GM23248 (cell line): ENCODE measurements at regions not wholly inside any gene's neighbourhood (a gene's known extent, or its start where the extent isn't known, plus 50 kb on each side); places are given as distances from the start of the nearest gene placed in this dataset.

Experiments used
- DNase-seq: peaks from one replicate; pipeline ENCODE4 v3.0.0-alpha.2; 2015
- H2AFZ ChIP-seq: fragments of 200-600 bp; sonication (generic); 2 replicates; pipeline ENCODE4 v1.6.1; 2016; ENCODE audit warnings: antibody characterized with exemption
- H3F3A ChIP-seq: fragments of 200-600 bp; sonication (generic); 2 replicates; pipeline ENCODE4 v1.6.1; 2016; ENCODE audit warnings: mild to moderate bottlenecking, antibody characterized with exemption, mixed run types; ENCODE audit not compliant: insufficient read depth
- H3K27ac ChIP-seq: fragments of 200-600 bp; sonication (generic); 2 replicates; pipeline ENCODE4 v1.5.1; 2016; ENCODE audit warnings: mild to moderate bottlenecking
- H3K27me3 ChIP-seq: fragments of 200-600 bp; sonication (generic); replicated peaks from 2 replicates; pipeline ENCODE4 v1.6.1; 2016; ENCODE audit warnings: mild to moderate bottlenecking; ENCODE audit not compliant: insufficient read depth
- H3K36me3 ChIP-seq: fragments of 200-600 bp; sonication (generic); 2 replicates; pipeline ENCODE4 v1.6.1; 2016; ENCODE audit warnings: low read depth, mild to moderate bottlenecking
- H3K4me1 ChIP-seq: fragments of 200-600 bp; sonication (generic); 2 replicates; pipeline ENCODE4 v1.6.1; 2016; ENCODE audit warnings: mild to moderate bottlenecking; ENCODE audit not compliant: insufficient read depth
- H3K4me2 ChIP-seq: fragments of 200-600 bp; sonication (generic); one replicate; pipeline ENCODE4 v1.6.1; 2016; ENCODE audit warnings: mild to moderate bottlenecking; ENCODE audit not compliant: unreplicated experiment
- H3K4me3 ChIP-seq: fragments of 200-600 bp; sonication (generic); 2 replicates; pipeline ENCODE4 v1.5.1; 2016; ENCODE audit warnings: mild to moderate bottlenecking
- H3K79me2 ChIP-seq: fragments of 200-600 bp; sonication (generic); 2 replicates; pipeline ENCODE4 v1.6.1; 2016; ENCODE audit warnings: mild to moderate bottlenecking; ENCODE audit not compliant: insufficient read depth
- H3K9ac ChIP-seq: fragments of 200-600 bp; sonication (generic); 2 replicates; pipeline ENCODE4 v1.6.1; 2016; ENCODE audit warnings: mild to moderate bottlenecking
- H3K9me2 ChIP-seq: fragments of 200-600 bp; sonication (generic); 2 replicates; pipeline ENCODE4 v1.6.1; 2016; ENCODE audit warnings: mixed run types, mild to moderate bottlenecking, moderate library complexity; ENCODE audit not compliant: insufficient read depth
- H3K9me3 ChIP-seq: fragments of 200-600 bp; sonication (generic); one replicate; pipeline ENCODE4 v1.6.1; 2017; ENCODE audit warnings: low read depth
- H4K20me1 ChIP-seq: fragments of 200-600 bp; sonication (generic); 2 replicates; pipeline ENCODE4 v1.6.0; 2016; ENCODE audit not compliant: insufficient read depth
- EZH2 ChIP-seq: fragments of 200-600 bp; sonication (generic); IDR thresholded peaks from 2 replicates; pipeline ENCODE4 v1.6.1; 2018; ENCODE audit warnings: antibody characterized with exemption, mild to moderate bottlenecking; ENCODE audit not compliant: insufficient read depth, poor library complexity, severe bottlenecking
- EZH2phosphoT487 ChIP-seq: fragments of 200-600 bp; sonication (generic); IDR thresholded peaks from 2 replicates; pipeline ENCODE4 v1.6.1; 2018; ENCODE audit warnings: antibody characterized with exemption, moderate library complexity, mild to moderate bottlenecking, low read depth; ENCODE audit not compliant: insufficient read depth
- WGBS, 2 experiments: methylation state at CpG; one replicate each; pipeline ENCODE4 v1.1.6; 2015 to 2017; ENCODE audit warnings: low lambda C conversion rate in 2 of 2, low coverage in 1 of 2; ENCODE audit errors: missing lambda C conversion rate in 2 of 2; 5-methylcytosine and 5-hydroxymethylcytosine counted together
- in situ Hi-C: fragments of 300-500 bp; cut with MboI; formaldehyde crosslinking; loops from 2 replicates; pipeline ENCODE4 v1.15.0; 2020

GRCh38 chr2:186947516-186947915, 98.5 kb upstream of the ZSWIM2 start:
- no peak for TF ChIP-seq EZH2phosphoT487
- no peak for TF ChIP-seq EZH2
- in situ Hi-C loops: no loop called here
- no peak overlapping the region for H3K4me3 ChIP-seq
- H3F3A ChIP-seq: no peaks in the 10 kb centered on the region
- no peaks in the 10 kb centered on the region for H3K4me1 ChIP-seq
- WGBS, 2 experiments: 70 to 90% methylated on average over 2 of the region's 2 CpGs
- H3K9me3 ChIP-seq: no peaks in the 10 kb centered on the region
- no peak overlapping the region for H3K9ac ChIP-seq
- H4K20me1 ChIP-seq: no peaks in the 10 kb centered on the region
- H2AFZ ChIP-seq: no peak overlapping the region
- H3K4me2 ChIP-seq: no peak overlapping the region
- no peaks in the 10 kb centered on the region for H3K36me3 ChIP-seq
- no peak overlapping the region for H3K27ac ChIP-seq
- no peak for DNase-seq
- H3K79me2 ChIP-seq: no peaks in the 10 kb centered on the region
- H3K9me2 ChIP-seq: no peaks in the 10 kb centered on the region
- no peaks in the 10 kb centered on the region for H3K27me3 ChIP-seq

GRCh38 chr2:186946896-186947467, 98.0 kb upstream of the ZSWIM2 start:
- 70 to 91% methylated on average over 2 of the region's 2 CpGs for WGBS, 2 experiments

GRCh38 chr2:186941853-186942252, 92.9 kb upstream of the ZSWIM2 start:
- DNase-seq: no peak
- H3K9ac ChIP-seq: no peak overlapping the region
- TF ChIP-seq EZH2phosphoT487 (no peak), EZH2 (no peak)
- no peak overlapping the region for H3K27ac ChIP-seq
- no peaks in the 10 kb centered on the region for H3K27me3 ChIP-seq
- 13 to 16% methylated on average over 1 of the region's 1 CpG for WGBS, 2 experiments
- H3K4me1 ChIP-seq: no peaks in the 10 kb centered on the region
- H4K20me1 ChIP-seq: no peaks in the 10 kb centered on the region
- no peak overlapping the region for H3K4me3 ChIP-seq
- no peaks in the 10 kb centered on the region for H3K79me2 ChIP-seq
- no peak overlapping the region for H2AFZ ChIP-seq
- in situ Hi-C loops: no loop called here
- 0 out of 2 replicates have a peak, but pooled peaks cover 4% of the 10 kb centered on the region for H3K9me2 ChIP-seq
- H3K36me3 ChIP-seq: no peaks in the 10 kb centered on the region
- no peaks in the 10 kb centered on the region for H3F3A ChIP-seq
- H3K4me2 ChIP-seq: no peak overlapping the region
- no peaks in the 10 kb centered on the region for H3K9me3 ChIP-seq

More at GRCh38 chr2:186946896-186947467, 98.0 kb upstream of the ZSWIM2 start:
- Histone ChIP-seq H3K9ac (no peak overlapping the region), H3K4me3 (no peak overlapping the region), H3K27ac (no peak overlapping the region), H3K4me2 (no peak overlapping the region), H3K36me3 (no peaks in the 10 kb centered on the region), H3F3A (no peaks in the 10 kb centered on the region), H3K9me2 (no peaks in the 10 kb centered on the region), H3K27me3 (no peaks in the 10 kb centered on the region), H4K20me1 (no peaks in the 10 kb centered on the region), H2AFZ (no peak overlapping the region), H3K79me2 (no peaks in the 10 kb centered on the region), H3K4me1 (no peaks in the 10 kb centered on the region), H3K9me3 (no peaks in the 10 kb centered on the region)
- TF ChIP-seq EZH2phosphoT487: no peak
- no peak for DNase-seq
- in situ Hi-C loops: no loop called here

- WGBS, 2 experiments: 8 to 9% methylated on average over 2 of the region's 2 CpGs
- H3K4me1 ChIP-seq: no peaks in the 10 kb centered on the region
- no peaks in the 10 kb centered on the region for H3F3A ChIP-seq
- H3K4me3 ChIP-seq: no peak overlapping the region
- TF ChIP-seq EZH2 (no peak), EZH2phosphoT487 (no peak)
- H3K9me3 ChIP-seq: no peaks in the 10 kb centered on the region
- no peaks in the 10 kb centered on the region for H3K36me3 ChIP-seq
- 0 out of 2 replicates have a peak, but pooled peaks cover 4% of the 10 kb centered on the region for H3K9me2 ChIP-seq
- no peaks in the 10 kb centered on the region for H3K79me2 ChIP-seq
- DNase-seq: no peak
- no peak overlapping the region for H3K9ac ChIP-seq
- H3K27ac ChIP-seq: no peak overlapping the region
- in situ Hi-C loops: no loop called here
- H2AFZ ChIP-seq: no peak overlapping the region; the same call in 1 of the 2 replicates
- H3K27me3 ChIP-seq: no peaks in the 10 kb centered on the region
- H4K20me1 ChIP-seq: no peaks in the 10 kb centered on the region
- no peak overlapping the region for H3K4me2 ChIP-seq
Observed at GRCh38 chr2:186940463-186940862, 91.5 kb upstream of the ZSWIM2 start.

- H3K79me2 ChIP-seq: no peaks in the 10 kb centered on the region
- no peak overlapping the region for H3K9ac ChIP-seq
- 88 to 89% methylated on average over 4 of the region's 4 CpGs for WGBS, 2 experiments
- no peaks in the 10 kb centered on the region for H3K9me2 ChIP-seq
- in situ Hi-C loops: no loop called here
- H3K4me1 ChIP-seq: no peaks in the 10 kb centered on the region
- H4K20me1 ChIP-seq: no peaks in the 10 kb centered on the region
- H3K36me3 ChIP-seq: no peaks in the 10 kb centered on the region
- H3K27ac ChIP-seq: no peak overlapping the region
- H3K9me3 ChIP-seq: no peaks in the 10 kb centered on the region
- H3K4me3 ChIP-seq: no peak overlapping the region
- H2AFZ ChIP-seq: no peak overlapping the region
- DNase-seq: no peak
- no peaks in the 10 kb centered on the region for H3K27me3 ChIP-seq
- H3F3A ChIP-seq: no peaks in the 10 kb centered on the region
- TF ChIP-seq EZH2phosphoT487 (no peak), EZH2 (no peak)
- H3K4me2 ChIP-seq: no peak overlapping the region
Observed at GRCh38 chr2:186934420-186934819, 85.5 kb upstream of the ZSWIM2 start.
